Hepatocyte (in vitro differentiated cells): ENCODE measurements at regions not wholly inside any gene's neighbourhood (a gene's known extent, or its start where the extent isn't known, plus 50 kb on each side); places are given as distances from the start of the nearest gene placed in this dataset.

ENCODE experiments used
- EZH2 ChIP-seq: fragments of 200-600 bp; sonication (generic); IDR thresholded peaks from 2 replicates; pipeline ENCODE4 v1.6.1; 2016; ENCODE audit warnings: antibody characterized with exemption, mild to moderate bottlenecking, borderline replicate concordance
- EZH2phosphoT487 ChIP-seq: fragments of 200-600 bp; sonication (generic); IDR thresholded peaks from one replicate; pipeline ENCODE4 v1.6.1; 2018; ENCODE audit warnings: antibody characterized with exemption, mild to moderate bottlenecking, low read depth, moderate library complexity; ENCODE audit not compliant: unreplicated experiment, severe bottlenecking
- TF ChIP-seq, protein P1 (sequence below): fragments of 200-600 bp; sonication (generic); IDR thresholded peaks from 2 replicates; pipeline ENCODE4 v1.5.1; 2016; ENCODE audit warnings: antibody characterized with exemption, mild to moderate bottlenecking; ENCODE audit not compliant: poor library complexity

DNA sequence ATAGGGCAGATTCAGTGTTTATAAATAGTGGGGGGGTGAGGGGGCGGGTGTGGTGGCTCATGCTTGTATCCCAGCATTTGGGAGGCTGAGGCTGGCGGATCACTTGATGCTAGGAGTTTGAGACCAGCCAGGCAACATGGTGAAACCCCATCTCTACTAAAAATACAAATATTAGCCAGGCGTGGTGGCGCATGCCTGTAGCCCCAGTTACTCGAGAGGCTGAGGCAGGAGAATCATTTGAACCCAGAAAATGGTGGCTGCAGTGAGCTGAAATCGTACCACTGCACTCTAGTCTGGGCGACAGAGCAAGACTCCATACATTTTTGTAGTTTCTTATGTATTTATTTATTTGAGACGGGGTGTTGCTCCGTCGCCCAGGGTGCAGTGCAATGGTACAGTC is 109.0 kb upstream of the ZNF217 start:
- TF ChIP-seq, protein P1, sequence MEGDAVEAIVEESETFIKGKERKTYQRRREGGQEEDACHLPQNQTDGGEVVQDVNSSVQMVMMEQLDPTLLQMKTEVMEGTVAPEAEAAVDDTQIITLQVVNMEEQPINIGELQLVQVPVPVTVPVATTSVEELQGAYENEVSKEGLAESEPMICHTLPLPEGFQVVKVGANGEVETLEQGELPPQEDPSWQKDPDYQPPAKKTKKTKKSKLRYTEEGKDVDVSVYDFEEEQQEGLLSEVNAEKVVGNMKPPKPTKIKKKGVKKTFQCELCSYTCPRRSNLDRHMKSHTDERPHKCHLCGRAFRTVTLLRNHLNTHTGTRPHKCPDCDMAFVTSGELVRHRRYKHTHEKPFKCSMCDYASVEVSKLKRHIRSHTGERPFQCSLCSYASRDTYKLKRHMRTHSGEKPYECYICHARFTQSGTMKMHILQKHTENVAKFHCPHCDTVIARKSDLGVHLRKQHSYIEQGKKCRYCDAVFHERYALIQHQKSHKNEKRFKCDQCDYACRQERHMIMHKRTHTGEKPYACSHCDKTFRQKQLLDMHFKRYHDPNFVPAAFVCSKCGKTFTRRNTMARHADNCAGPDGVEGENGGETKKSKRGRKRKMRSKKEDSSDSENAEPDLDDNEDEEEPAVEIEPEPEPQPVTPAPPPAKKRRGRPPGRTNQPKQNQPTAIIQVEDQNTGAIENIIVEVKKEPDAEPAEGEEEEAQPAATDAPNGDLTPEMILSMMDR, result no peak
- TF ChIP-seq EZH2 (no peak), EZH2phosphoT487 (no peak)
